HG02610 (cell line): ENCODE measurements at regions not wholly inside any gene's neighbourhood (a gene's known extent, or its start where the extent isn't known, plus 50 kb on each side); places are given as distances from the start of the nearest gene placed in this dataset.
"Not testable (repeated sequence)": the region's sequence is repeated elsewhere in the genome, so short reads cannot be mapped to it uniquely, and the experiment has no call there.

Experiments used
- ATAC-seq: cut with Tn5 transposase; IDR thresholded peaks from one replicate; pipeline ENCODE4 v1.9.1; 2021; ENCODE audit warnings: mild to moderate bottlenecking, moderate library complexity; ENCODE audit not compliant: unreplicated experiment

GRCh38 chr5:63564789-63565188, 397.5 kb downstream of the HTR1A start:
- ATAC-seq, result no peak

DNA sequence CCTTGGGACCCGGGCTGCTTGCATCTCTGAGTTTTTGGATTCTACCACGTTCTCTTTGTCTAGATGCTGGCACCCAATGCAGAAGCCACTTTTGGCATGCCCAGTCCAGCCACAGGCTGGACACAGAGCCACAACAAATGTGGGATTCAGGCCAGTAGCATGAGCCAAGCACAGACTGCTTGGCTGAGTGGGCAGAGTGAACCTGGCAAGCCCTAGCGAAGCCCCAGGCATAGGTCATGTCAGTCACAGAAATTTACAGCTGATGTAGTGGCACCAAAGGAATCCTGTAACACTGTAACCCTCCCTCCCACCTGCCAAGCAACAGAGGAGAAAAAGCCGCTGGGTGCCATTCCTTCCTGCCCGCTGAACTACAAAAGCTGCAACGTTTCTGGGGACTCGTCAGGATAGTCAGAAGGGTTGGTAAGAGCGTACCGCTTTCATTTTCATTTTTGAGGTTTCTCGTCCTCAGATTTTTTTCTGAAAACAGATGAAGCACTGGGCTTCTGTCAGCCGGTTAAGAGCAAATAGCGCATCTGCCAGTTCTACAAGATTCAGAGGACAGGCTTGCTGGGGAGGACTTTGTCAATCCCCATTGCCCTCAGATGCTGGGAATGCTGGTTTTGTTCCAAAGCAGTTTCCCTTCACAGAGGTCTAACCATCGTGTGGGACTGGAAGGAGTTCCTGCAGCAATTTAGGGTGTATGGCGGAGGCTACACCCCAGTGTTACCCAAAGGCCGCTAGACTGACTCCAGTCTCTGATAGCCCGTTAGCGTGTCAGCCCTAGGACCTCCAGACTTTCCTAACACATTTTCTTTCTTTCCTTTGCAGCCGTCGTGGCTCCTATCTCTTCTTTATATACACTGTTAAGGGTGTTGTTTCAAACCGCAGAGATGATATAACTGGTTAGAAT, 399.0 kb downstream of the HTR1A start:
- ATAC-seq, result no peak

DNA sequence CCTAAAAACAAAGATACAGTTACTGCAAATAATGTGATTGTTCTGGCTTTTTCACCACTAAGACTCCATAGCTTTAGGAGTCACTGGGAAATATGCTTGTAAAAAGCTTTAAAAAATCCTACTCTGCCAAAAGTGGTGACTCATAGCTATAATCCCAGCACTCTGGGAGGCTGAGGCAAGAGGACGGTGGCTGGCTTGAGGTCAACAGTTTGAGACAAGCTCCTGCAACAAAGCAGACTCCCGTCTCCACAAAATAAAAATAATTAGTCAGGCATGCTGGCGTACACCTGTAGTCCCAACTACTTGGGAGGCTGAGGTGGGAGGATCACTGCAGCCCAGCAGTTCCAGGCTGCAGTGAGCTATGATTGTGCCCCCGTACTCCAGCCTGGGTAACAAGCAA, 406.4 kb downstream of the HTR1A start:
- no peak for ATAC-seq

DNA sequence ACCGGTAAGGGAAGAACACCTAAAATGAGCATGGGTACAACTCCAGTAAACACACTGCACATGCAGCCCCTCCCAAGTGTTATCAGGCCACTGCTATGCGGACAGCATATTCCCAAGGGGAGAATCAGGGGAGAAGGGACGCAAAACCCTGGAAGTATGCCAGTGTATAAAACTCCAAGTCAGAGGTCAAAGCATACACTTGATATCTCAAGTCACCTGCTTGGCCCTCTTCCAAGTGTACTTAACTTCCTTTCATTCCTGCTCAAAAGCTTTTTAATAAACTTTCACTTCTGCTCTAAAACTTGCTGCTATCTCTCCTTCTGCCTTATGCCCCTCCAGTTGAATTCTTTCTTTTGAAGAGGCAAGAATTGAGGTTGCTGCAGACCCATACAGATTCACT, 408.1 kb downstream of the HTR1A start:
- no peak for ATAC-seq

- ATAC-seq, result no peak
Observed at GRCh38 chr5:63553073-63553472, 409.2 kb downstream of the HTR1A start.

- ATAC-seq, result no peak
Observed at GRCh38 chr5:63535840-63536602, 426.2 kb downstream of the HTR1A start.

- ATAC-seq, result no peak
Observed at GRCh38 chr5:63524281-63524680, 438.0 kb downstream of the HTR1A start.

DNA sequence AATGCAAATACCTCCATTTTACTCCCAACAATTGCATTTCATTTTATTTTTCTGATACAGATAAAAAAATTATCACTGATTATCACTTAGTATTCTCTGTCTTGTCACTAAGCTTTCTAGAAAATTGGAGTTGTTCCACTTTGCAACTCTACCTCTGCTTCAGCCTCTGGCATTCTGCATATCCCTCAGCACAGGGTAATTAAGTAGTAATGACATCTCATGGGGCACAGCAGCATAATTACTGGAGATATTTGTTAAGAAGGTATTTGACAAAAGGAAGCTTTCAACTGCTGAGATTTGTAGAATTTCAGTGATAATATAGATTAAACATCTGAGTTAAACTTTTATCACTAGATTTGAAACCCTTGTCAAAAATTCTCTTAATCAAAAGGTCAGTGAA, 446.2 kb downstream of the HTR1A start:
- ATAC-seq, result no peak

DNA sequence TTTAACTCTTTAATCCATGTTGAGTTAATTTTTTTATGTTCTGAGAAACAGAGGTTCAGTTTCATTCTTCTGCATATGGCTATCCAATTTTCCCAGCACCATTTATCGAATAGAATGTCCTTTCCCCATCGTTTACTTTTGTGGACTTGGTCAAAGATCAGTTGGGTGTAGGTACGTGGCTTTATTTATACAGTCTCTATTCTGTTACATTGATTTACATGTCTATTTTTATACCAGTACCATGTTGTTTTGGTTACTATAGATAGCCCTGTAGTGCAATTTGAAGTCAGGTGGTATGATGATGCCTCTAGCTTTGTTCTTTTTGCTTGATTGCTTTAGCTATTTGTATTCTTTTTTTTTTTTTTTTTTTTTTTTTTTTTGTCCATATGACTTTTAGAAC, 462.0 kb downstream of the HTR1A start:
- no peak for ATAC-seq

DNA sequence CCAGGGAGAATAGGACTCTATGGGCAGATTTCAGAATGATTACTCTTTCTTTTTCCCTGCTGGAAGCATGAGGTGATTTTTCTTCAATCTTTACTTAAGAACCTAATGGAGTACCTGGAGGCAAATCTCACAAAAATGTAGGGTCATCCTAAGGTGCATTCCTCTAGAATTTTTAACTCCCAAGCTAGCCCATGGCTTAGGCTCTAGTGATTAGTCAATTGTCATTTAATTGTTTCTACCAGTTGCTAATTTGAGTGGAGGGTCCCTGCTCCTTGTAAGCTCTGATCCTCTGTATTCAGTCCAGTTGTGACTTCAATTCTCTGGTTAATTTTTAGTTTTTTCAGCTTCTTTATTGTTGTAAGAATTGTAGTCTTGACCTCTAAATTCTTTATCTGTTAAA, 467.0 kb downstream of the HTR1A start:
- no peak for ATAC-seq

GRCh38 chr5:63483338-63483737, 478.9 kb downstream of the HTR1A start:
- no peak for ATAC-seq

DNA sequence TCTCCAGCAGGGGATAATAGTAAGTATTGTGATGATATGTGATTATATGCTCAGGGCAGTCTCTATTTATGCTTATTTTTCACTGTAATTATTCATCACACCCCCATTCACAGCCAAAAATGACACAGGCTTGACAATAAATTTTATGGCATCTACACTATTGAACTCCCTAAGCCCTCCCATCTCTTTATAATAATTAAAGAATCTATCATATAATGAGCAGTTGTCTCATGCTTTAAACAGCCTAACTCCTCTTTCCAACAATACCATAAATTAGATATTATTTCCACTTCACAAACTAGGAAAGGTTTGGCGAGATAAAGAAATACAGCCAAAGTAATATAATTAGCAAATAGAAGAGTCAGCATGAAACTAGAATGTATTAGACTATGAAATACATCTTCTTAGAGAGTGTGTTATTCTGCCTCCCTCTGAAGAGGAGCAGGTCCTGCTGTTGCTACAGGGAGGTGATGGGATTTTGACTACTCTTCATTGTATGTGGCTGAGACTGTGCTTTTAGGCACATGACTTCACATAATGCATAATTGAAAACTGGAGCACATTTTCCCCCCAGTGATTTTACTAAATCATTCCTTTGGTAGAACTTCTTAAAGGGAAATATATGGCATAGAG, 488.8 kb downstream of the HTR1A start:
- no peak for ATAC-seq

- no peak for ATAC-seq
Observed at GRCh38 chr5:63456279-63456678, 506.0 kb downstream of the HTR1A start.

- ATAC-seq, result no peak
Observed at GRCh38 chr5:63451188-63451587, 511.1 kb downstream of the HTR1A start.

DNA sequence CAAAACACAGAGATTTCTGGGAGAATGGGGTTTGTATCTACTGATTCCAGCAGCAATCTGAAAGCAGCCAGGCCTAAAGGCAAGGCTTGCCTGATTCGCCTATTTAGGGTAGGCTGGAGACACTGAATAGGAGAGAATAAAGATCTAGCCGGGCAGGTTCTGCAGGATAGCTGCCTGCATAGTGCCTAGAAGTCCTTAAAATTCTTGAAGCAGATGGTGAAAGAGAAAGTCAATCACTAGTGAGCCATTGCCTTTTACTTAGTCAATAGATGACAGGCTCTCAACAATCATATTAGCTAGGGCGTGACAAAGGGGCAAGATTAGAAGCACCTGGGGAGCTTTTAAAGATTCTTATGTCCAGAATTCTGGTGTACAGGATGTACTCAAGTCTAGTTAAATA, 522.7 kb downstream of the HTR1A start:
- no peak for ATAC-seq

DNA sequence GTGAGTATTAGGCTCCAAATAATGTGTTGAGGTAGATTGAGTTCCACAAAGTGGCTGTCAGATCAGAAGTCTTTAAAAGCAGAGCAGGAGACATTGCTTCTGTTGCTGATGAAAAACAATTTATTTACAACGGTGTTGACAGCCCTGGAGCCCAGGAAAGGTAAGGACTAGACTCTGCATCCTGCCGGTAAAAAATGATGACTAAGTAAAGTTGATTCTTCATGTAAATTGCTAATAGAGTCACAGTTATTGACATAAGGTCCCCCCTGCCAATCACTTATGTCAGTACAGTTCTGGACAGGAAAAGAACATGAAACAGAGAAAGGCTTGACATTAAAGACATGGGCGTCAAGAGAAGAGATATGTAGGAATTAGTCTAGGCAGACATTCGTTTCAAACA, 552.5 kb downstream of the HTR1A start:
- no peak for ATAC-seq

DNA sequence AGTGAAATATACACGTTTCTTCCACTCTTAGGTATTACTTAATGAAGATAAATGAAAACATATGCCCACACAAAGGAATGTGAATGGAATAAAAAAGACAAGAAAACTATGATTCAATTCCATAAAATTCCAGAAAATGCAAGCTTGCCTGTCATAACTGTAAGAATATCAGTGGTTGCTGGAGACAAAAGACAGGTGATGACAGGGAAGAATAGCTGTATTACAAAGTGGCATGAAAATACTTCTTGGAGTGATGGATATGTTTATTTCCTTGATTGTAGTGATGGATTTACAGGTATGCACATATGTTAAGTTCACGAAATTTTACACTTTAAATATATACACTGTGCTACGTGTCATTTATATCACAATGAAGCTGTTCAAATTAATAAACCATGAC, 553.3 kb downstream of the HTR1A start:
- no peak for ATAC-seq

GRCh38 chr5:63401436-63402046, 560.7 kb downstream of the HTR1A start:
- ATAC-seq, result peak; percentile 96

DNA sequence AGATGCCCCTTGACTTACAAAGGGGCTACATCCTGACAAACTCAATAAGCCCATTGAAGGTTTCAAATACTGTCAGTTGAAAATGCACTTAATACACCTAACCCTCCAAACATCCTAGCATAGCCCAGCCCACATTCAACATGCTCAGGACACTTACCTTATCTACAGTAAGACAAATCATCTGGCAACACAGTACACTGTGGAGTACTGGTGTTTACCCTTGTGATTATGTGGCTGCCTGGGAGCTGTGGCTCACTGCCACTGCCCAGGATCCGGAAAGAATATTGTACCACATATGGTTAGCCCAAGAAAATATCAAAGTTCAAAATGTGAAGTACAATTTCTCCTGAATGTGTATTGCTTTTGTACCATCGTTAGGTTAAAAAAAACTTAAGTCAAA, 562.2 kb downstream of the HTR1A start:
- no peak for ATAC-seq

DNA sequence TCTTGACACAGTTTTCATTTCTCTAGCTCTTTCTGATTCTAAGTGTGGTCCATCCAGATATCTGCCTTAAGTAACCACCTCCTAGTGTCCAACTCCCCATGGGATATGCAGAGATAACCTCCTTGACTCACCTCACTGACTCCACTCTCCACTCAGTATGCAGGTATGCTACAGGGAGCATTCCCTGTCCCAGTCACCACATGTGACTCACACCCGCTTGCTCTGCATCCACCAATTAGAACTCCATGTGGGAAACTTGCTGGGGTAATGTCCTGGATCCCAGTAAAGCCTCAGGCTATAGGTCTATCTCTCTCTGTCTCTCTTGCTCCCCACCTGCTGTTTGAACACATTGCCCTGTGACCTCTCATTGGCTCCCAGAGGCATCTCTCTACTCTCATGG, 563.9 kb downstream of the HTR1A start:
- no peak for ATAC-seq

DNA sequence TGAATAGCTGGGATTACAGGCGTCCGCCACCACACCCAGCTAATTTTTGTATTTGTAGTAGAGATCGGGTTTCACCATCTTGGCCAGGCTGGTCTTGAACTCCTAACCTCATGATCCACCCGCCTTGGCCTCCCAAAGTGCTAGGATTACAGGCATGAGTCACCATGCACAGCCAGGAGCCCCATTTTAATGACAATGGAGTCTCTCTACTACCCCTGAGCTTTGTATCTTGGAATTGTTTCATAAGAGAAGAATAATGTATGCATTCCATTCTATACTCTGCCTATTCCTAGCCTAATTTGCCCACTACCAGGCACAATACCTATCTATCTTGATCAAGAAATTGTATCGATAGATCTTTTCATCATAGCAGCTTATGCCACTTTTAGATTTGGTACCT, 574.1 kb downstream of the HTR1A start:
- not testable (repeated sequence) for ATAC-seq
